HUES64 (cell line): ENCODE measurements at regions not wholly inside any gene's neighbourhood (a gene's known extent, or its start where the extent isn't known, plus 50 kb on each side); places are given as distances from the start of the nearest gene placed in this dataset.

Experiments
- H3K27ac ChIP-seq: 2 replicates; pipeline ENCODE4 v1.7.0; 2013; ENCODE audit warnings: low read depth, low read length, inconsistent platforms
- H3K27me3 ChIP-seq: 2 replicates; pipeline ENCODE4 v1.6.1; 2013; ENCODE audit warnings: mild to moderate bottlenecking, low read length; ENCODE audit not compliant: insufficient read depth
- H3K36me3 ChIP-seq: 2 replicates; pipeline ENCODE4 v1.6.1; 2013; ENCODE audit warnings: mild to moderate bottlenecking, low read length; ENCODE audit not compliant: insufficient read depth
- H3K4me1 ChIP-seq: 2 replicates; pipeline ENCODE4 v1.6.1; 2013; ENCODE audit warnings: mild to moderate bottlenecking, low read length, moderate library complexity; ENCODE audit not compliant: insufficient read depth
- H3K4me3 ChIP-seq: 2 replicates; pipeline ENCODE4 v1.5.1; 2013; ENCODE audit warnings: mild to moderate bottlenecking, low read length, moderate library complexity
- H3K9ac ChIP-seq: 2 replicates; pipeline ENCODE4 v1.6.1; 2013; ENCODE audit warnings: mild to moderate bottlenecking, low read depth, low read length
- H3K9me3 ChIP-seq: 2 replicates; pipeline ENCODE4 v1.6.1; 2013; ENCODE audit warnings: low read depth, low read length; ENCODE audit not compliant: insufficient read depth
- WGBS: fragments of 150-250, 120-280 bp; methylation state at CpG from one replicate; pipeline ENCODE4 v1.1.7; 2013; ENCODE audit warnings: missing lambda C conversion rate; 5-methylcytosine and 5-hydroxymethylcytosine counted together

GRCh38 chr3:115359536-115359935, 212.4 kb upstream of the ZBTB20 start:
- no peaks in the 10 kb centered on the region for H3K27me3 ChIP-seq

GRCh38 chr3:115361806-115362205, 214.7 kb upstream of the ZBTB20 start:
- no peaks in the 10 kb centered on the region for H3K27me3 ChIP-seq
- peaks cover 11% of the 10 kb centered on the region for H3K4me1 ChIP-seq
- H3K9ac ChIP-seq: no peak overlapping the region
- no peaks in the 10 kb centered on the region for H3K9me3 ChIP-seq
- 96% methylated on average over 1 of the region's 1 CpG for WGBS
- H3K27ac ChIP-seq: no peak overlapping the region
- no peak overlapping the region for H3K4me3 ChIP-seq
- no peaks in the 10 kb centered on the region for H3K36me3 ChIP-seq

More at GRCh38 chr3:115359536-115359935, 212.4 kb upstream of the ZBTB20 start:
- Histone ChIP-seq H3K4me1 (peaks cover 11% of the 10 kb centered on the region), H3K27ac (no peak overlapping the region), H3K9ac (no peak overlapping the region), H3K9me3 (no peaks in the 10 kb centered on the region), H3K36me3 (no peaks in the 10 kb centered on the region), H3K4me3 (no peak overlapping the region)
- 89% methylated on average over 2 of the region's 2 CpGs for WGBS

GRCh38 chr3:115363071-115363470, 216.0 kb upstream of the ZBTB20 start:
- Histone ChIP-seq H3K9me3 (no peaks in the 10 kb centered on the region), H3K9ac (no peak overlapping the region), H3K36me3 (no peaks in the 10 kb centered on the region), H3K4me3 (no peak overlapping the region), H3K4me1 (peaks cover 11% of the 10 kb centered on the region), H3K27me3 (no peaks in the 10 kb centered on the region), H3K27ac (no peak overlapping the region)
- WGBS: 88% methylated on average over 1 of the region's 1 CpG

DNA sequence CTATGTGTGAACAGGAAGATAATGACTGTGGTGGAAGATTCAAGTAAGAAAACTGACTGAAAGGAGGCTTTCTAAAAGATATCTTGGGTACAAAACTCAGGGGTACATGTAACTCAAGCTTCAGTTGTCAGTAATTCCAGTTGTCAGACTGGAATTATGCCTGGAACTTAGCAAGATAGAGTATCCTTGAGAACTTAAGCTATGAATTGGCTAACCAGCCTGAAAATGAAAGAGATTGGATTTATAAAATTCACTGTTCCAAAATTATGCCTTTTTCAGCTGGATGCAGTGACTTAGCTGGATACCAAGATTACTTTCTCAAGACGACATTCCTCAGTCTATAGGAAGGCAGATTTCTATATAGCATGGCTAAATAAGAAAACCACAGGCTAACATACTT, 221.9 kb upstream of the ZBTB20 start:
- H3K4me1 ChIP-seq: no peaks in the 10 kb centered on the region
- H3K27ac ChIP-seq: no peak overlapping the region
- H3K36me3 ChIP-seq: no peaks in the 10 kb centered on the region
- H3K27me3 ChIP-seq: no peaks in the 10 kb centered on the region
- no peak overlapping the region for H3K9ac ChIP-seq
- H3K4me3 ChIP-seq: no peak overlapping the region
- no CpG with 5 or more reads among the region's 1 CpG for WGBS
- H3K9me3 ChIP-seq: no peaks in the 10 kb centered on the region

- Histone ChIP-seq H3K9ac (no peak overlapping the region), H3K4me1 (0 out of 2 replicates have a peak, but pooled peaks cover 3% of the 10 kb centered on the region), H3K27ac (no peak overlapping the region), H3K27me3 (no peaks in the 10 kb centered on the region), H3K4me3 (no peak overlapping the region), H3K36me3 (no peaks in the 10 kb centered on the region), H3K9me3 (no peaks in the 10 kb centered on the region; the same call in 1 of the 2 replicates)
- WGBS: 90% methylated on average over 1 of the region's 2 CpGs
Observed at GRCh38 chr3:115375362-115375761, 228.3 kb upstream of the ZBTB20 start.

GRCh38 chr3:115380883-115381572, 233.9 kb upstream of the ZBTB20 start:
- Histone ChIP-seq H3K4me3 (no peak overlapping the region), H3K36me3 (no peaks in the 10 kb centered on the region), H3K9ac (no peak overlapping the region), H3K27me3 (no peaks in the 10 kb centered on the region), H3K4me1 (0 out of 2 replicates have a peak, but pooled peaks cover 4% of the 10 kb centered on the region), H3K27ac (no peak overlapping the region), H3K9me3 (no peaks in the 10 kb centered on the region; the same call in 1 of the 2 replicates)
- 82% methylated on average over 2 of the region's 3 CpGs for WGBS

DNA sequence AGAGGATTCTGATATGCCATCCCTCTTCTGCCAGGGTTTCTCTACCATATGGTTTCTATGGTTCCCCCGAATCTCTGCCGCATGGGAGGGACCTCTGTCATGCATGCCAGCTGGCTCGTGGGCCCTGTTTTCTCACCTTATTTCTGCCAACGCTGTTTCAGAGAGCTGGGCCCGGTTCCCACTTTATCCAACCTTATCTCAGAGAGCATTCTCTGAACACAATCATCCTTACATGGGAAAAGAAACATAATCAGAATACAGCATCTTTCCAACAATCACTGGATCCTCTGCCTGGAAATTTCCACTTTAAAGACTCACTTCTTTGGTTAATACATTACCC, 234.5 kb upstream of the ZBTB20 start:
- no peaks in the 10 kb centered on the region; the same call in 1 of the 2 replicates for H3K9me3 ChIP-seq
- no peak overlapping the region for H3K4me3 ChIP-seq
- H3K9ac ChIP-seq: no peak overlapping the region
- H3K36me3 ChIP-seq: no peaks in the 10 kb centered on the region
- 91% methylated on average over 5 of the region's 5 CpGs for WGBS
- 0 out of 2 replicates have a peak, but pooled peaks cover 7% of the 10 kb centered on the region for H3K4me1 ChIP-seq
- no peak overlapping the region for H3K27ac ChIP-seq
- H3K27me3 ChIP-seq: no peaks in the 10 kb centered on the region

DNA sequence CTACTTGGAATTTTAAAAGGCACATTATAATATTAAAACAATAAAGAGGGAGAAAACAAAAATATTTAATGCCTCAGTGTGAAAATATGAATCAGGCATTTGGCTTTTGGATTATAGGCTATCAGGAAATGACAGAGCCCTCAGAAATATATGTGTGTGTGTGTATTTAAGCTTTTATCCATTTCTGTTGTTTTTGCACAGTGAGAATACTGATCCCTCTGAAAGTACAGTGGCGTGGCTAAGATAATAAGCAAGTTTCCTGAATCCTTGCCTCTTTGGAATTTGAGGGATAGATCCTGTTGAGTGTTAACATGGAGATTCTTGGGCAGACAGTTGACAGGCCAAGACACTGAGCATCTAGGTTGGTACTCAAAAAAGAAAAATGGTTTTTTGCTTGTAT, 234.8 kb upstream of the ZBTB20 start:
- Histone ChIP-seq H3K9ac (no peak overlapping the region), H3K4me3 (no peak overlapping the region), H3K27ac (no peak overlapping the region), H3K36me3 (no peaks in the 10 kb centered on the region), H3K4me1 (0 out of 2 replicates have a peak, but pooled peaks cover 7% of the 10 kb centered on the region), H3K9me3 (no peaks in the 10 kb centered on the region; the same call in 1 of the 2 replicates), H3K27me3 (no peaks in the 10 kb centered on the region)
- 91% methylated on average over 1 of the region's 1 CpG for WGBS

- Histone ChIP-seq H3K36me3 (no peaks in the 10 kb centered on the region), H3K27ac (no peak overlapping the region), H3K4me3 (no peak overlapping the region), H3K4me1 (peaks cover 15% of the 10 kb centered on the region; the same call in 1 of the 2 replicates), H3K9ac (no peak overlapping the region), H3K9me3 (no peaks in the 10 kb centered on the region), H3K27me3 (no peaks in the 10 kb centered on the region)
- WGBS: no CpG with 5 or more reads among the region's 1 CpG
Observed at GRCh38 chr3:115384381-115384780, 237.3 kb upstream of the ZBTB20 start.

- Histone ChIP-seq H3K4me3 (no peak overlapping the region), H3K27me3 (no peaks in the 10 kb centered on the region), H3K9me3 (no peaks in the 10 kb centered on the region), H3K9ac (no peak overlapping the region), H3K4me1 (peaks cover 15% of the 10 kb centered on the region; the same call in 1 of the 2 replicates), H3K27ac (no peak overlapping the region), H3K36me3 (no peaks in the 10 kb centered on the region)
- 81% methylated on average over 7 of the region's 7 CpGs for WGBS
Observed at GRCh38 chr3:115385774-115386730, 237.3 kb upstream of the GAP43 start.

GRCh38 chr3:115388166-115388565, 235.1 kb upstream of the GAP43 start:
- Histone ChIP-seq H3K9me3 (no peaks in the 10 kb centered on the region), H3K27ac (no peak overlapping the region), H3K9ac (no peak overlapping the region), H3K27me3 (no peaks in the 10 kb centered on the region), H3K4me1 (peaks cover 15% of the 10 kb centered on the region; the same call in 1 of the 2 replicates), H3K36me3 (no peaks in the 10 kb centered on the region), H3K4me3 (no peak overlapping the region)
- 91% methylated on average over 1 of the region's 1 CpG for WGBS
